ENCODE measurements at regions not wholly inside any gene's neighbourhood (a gene's known extent, or its start where the extent isn't known, plus 50 kb on each side); places are given as distances from the start of the nearest gene placed in this dataset.

GRCh38 chr16:79765901-79766394 is 165.4 kb upstream of the MAF start:
- Histone ChIP-seq H3K4me1 (ENCODE audit: insufficient read depth, low read length) (no peaks in the 10 kb centered on the region), H3K36me3 (ENCODE audit: insufficient read depth, low read length) (no peaks in the 10 kb centered on the region), H3K27ac (ENCODE audit: low read depth, low read length) (no peak overlapping the region), H3K9me3 (ENCODE audit: low read length) (no peaks in the 10 kb centered on the region), H3K27me3 (ENCODE audit: insufficient read depth, low read length, poor library complexity, severe bottlenecking) (no peaks in the 10 kb centered on the region), H3K4me3 (ENCODE audit: low read length) (no peak overlapping the region)
- POLR2A ChIA-PET: no interaction called here
- Mint-ChIP-seq H3K36me3 (peaks cover 0 to 1% (median 0%) of the 10 kb centered on the region in 3 donors), H3K9me3 (no peaks in the 10 kb centered on the region), H3K4me3 (no peak overlapping the region), H3K27me3 (peaks cover 7 to 23% of the 10 kb centered on the region in 2 donors), H3K4me1 (peaks cover 7 to 18% (median 16%) of the 10 kb centered on the region in 3 donors), H3K27ac (no peak overlapping the region)
- DNase-seq: no peak
- CTCF ChIA-PET: no interaction called here

GRCh38 chr16:79765431-79765830 is 164.9 kb upstream of the MAF start:
- no peak for DNase-seq
- Mint-ChIP-seq H3K27me3 (peaks cover 7 to 19% of the 10 kb centered on the region in 2 donors), H3K4me3 (no peak overlapping the region), H3K27ac (no peak overlapping the region), H3K36me3 (no peaks in the 10 kb centered on the region), H3K9me3 (no peaks in the 10 kb centered on the region), H3K4me1 (peaks cover 3 to 12% (median 11%) of the 10 kb centered on the region in 3 donors)
- H3K36me3 ChIP-seq (ENCODE audit: insufficient read depth, low read length): no peaks in the 10 kb centered on the region
- H3K9me3 ChIP-seq (ENCODE audit: low read length): no peaks in the 10 kb centered on the region
- H3K27me3 ChIP-seq (ENCODE audit: insufficient read depth, low read length, poor library complexity, severe bottlenecking): no peaks in the 10 kb centered on the region
- ChIA-PET CTCF (no interaction called here), POLR2A (no interaction called here)
- H3K4me1 ChIP-seq (ENCODE audit: insufficient read depth, low read length): no peaks in the 10 kb centered on the region
- no peak overlapping the region for H3K4me3 ChIP-seq (ENCODE audit: low read length)
- no peak overlapping the region for H3K27ac ChIP-seq (ENCODE audit: low read depth, low read length)

GRCh38 chr16:79764415-79765110 is 164.0 kb upstream of the MAF start:
- Mint-ChIP-seq H3K27me3 (peaks cover 6 to 13% of the 10 kb centered on the region in 2 donors), H3K4me1 (peaks cover 0 to 6% (median 4%) of the 10 kb centered on the region in 3 donors), H3K27ac (no peak overlapping the region), H3K9me3 (no peaks in the 10 kb centered on the region), H3K36me3 (no peaks in the 10 kb centered on the region), H3K4me3 (no peak overlapping the region)
- CTCF ChIA-PET: no interaction called here
- Histone ChIP-seq H3K36me3 (ENCODE audit: insufficient read depth, low read length) (no peaks in the 10 kb centered on the region), H3K9me3 (ENCODE audit: low read length) (no peaks in the 10 kb centered on the region), H3K27ac (ENCODE audit: low read depth, low read length) (no peak overlapping the region), H3K27me3 (ENCODE audit: insufficient read depth, low read length, poor library complexity, severe bottlenecking) (no peaks in the 10 kb centered on the region), H3K4me1 (ENCODE audit: insufficient read depth, low read length) (no peaks in the 10 kb centered on the region), H3K4me3 (ENCODE audit: low read length) (no peak overlapping the region)
- POLR2A ChIA-PET: no interaction called here
- DNase-seq: no peak

- H3K36me3 Mint-ChIP-seq: no peaks in the 10 kb centered on the region
- no peak overlapping the region for H3K4me3 Mint-ChIP-seq
- no peaks in the 10 kb centered on the region for H3K36me3 ChIP-seq (ENCODE audit: insufficient read depth, low read length)
- H3K4me1 Mint-ChIP-seq: no peaks in the 10 kb centered on the region
- H3K9me3 ChIP-seq (ENCODE audit: low read length): no peaks in the 10 kb centered on the region
- no peaks in the 10 kb centered on the region for H3K9me3 Mint-ChIP-seq
- no peak for DNase-seq
- H3K27ac Mint-ChIP-seq: no peak overlapping the region
- no peak overlapping the region for H3K4me3 ChIP-seq (ENCODE audit: low read length)
- no peak overlapping the region for H3K27ac ChIP-seq (ENCODE audit: low read depth, low read length)
- CTCF ChIA-PET: no interaction called here
- no peaks in the 10 kb centered on the region for H3K4me1 ChIP-seq (ENCODE audit: insufficient read depth, low read length)
- POLR2A ChIA-PET: no interaction called here
- H3K27me3 Mint-ChIP-seq: peaks cover 6 to 25% of the 10 kb centered on the region in 2 donors
- H3K27me3 ChIP-seq (ENCODE audit: insufficient read depth, low read length, poor library complexity, severe bottlenecking): no peaks in the 10 kb centered on the region
Measured at GRCh38 chr16:79762217-79762616, 161.7 kb upstream of the MAF start.

GRCh38 chr16:79758615-79759346 is 158.2 kb upstream of the MAF start:
- POLR2A ChIA-PET: no interaction called here
- no peaks in the 10 kb centered on the region for H3K9me3 ChIP-seq (ENCODE audit: low read length)

GRCh38 chr16:79757968-79758367 is 157.4 kb upstream of the MAF start:
- Histone ChIP-seq H3K27ac (ENCODE audit: low read depth, low read length) (no peak overlapping the region), H3K4me1 (ENCODE audit: insufficient read depth, low read length) (no peaks in the 10 kb centered on the region), H3K36me3 (ENCODE audit: insufficient read depth, low read length) (no peaks in the 10 kb centered on the region), H3K27me3 (ENCODE audit: insufficient read depth, low read length, poor library complexity, severe bottlenecking) (no peaks in the 10 kb centered on the region), H3K9me3 (ENCODE audit: low read length) (no peaks in the 10 kb centered on the region), H3K4me3 (ENCODE audit: low read length) (no peak overlapping the region)
- H3K4me1 Mint-ChIP-seq: peaks cover 0 to 10% (median 0%) of the 10 kb centered on the region in 3 donors
- H3K27ac Mint-ChIP-seq: no peak overlapping the region
- H3K27me3 Mint-ChIP-seq: peaks cover 15 to 32% of the 10 kb centered on the region in 2 donors
- ChIA-PET POLR2A (no interaction called here), CTCF (no interaction called here)
- peaks cover 0 to 5% (median 0%) of the 10 kb centered on the region in 3 donors for H3K36me3 Mint-ChIP-seq
- H3K4me3 Mint-ChIP-seq: no peak overlapping the region
- peaks cover 0 to 4% (median 1%) of the 10 kb centered on the region in 5 donors for H3K9me3 Mint-ChIP-seq
- DNase-seq: no peak

More at GRCh38 chr16:79758615-79759346, 158.2 kb upstream of the MAF start:
- Mint-ChIP-seq H3K4me1 (peaks cover 0 to 10% (median 0%) of the 10 kb centered on the region in 3 donors), H3K27ac (no peak overlapping the region), H3K27me3 (peaks cover 15 to 25% of the 10 kb centered on the region in 2 donors), H3K36me3 (peaks cover 0 to 5% (median 0%) of the 10 kb centered on the region in 3 donors), H3K9me3 (peaks cover 0 to 4% (median 1%) of the 10 kb centered on the region in 5 donors), H3K4me3 (no peak overlapping the region)
- Histone ChIP-seq H3K27me3 (ENCODE audit: insufficient read depth, low read length, poor library complexity, severe bottlenecking) (no peaks in the 10 kb centered on the region), H3K4me1 (ENCODE audit: insufficient read depth, low read length) (no peaks in the 10 kb centered on the region), H3K36me3 (ENCODE audit: insufficient read depth, low read length) (no peaks in the 10 kb centered on the region), H3K4me3 (ENCODE audit: low read length) (no peak overlapping the region), H3K27ac (ENCODE audit: low read depth, low read length) (no peak overlapping the region)
- CTCF ChIA-PET: no interaction called here
- DNase-seq: no peak

- Mint-ChIP-seq H3K27me3 (peaks cover 14 to 39% of the 10 kb centered on the region in 2 donors), H3K36me3 (peaks cover 0 to 5% (median 0%) of the 10 kb centered on the region in 3 donors)
Measured at GRCh38 chr16:79757163-79757562, 156.6 kb upstream of the MAF start.

GRCh38 chr16:79756571-79756970 is 156.0 kb upstream of the MAF start:
- Mint-ChIP-seq H3K9me3 (peaks cover 0 to 4% (median 1%) of the 10 kb centered on the region in 5 donors), H3K27me3 (peaks cover 14 to 44% of the 10 kb centered on the region in 2 donors), H3K36me3 (peaks cover 0 to 5% (median 0%) of the 10 kb centered on the region in 3 donors), H3K4me1 (peaks cover 0 to 10% (median 0%) of the 10 kb centered on the region in 3 donors), H3K4me3 (no peak overlapping the region), H3K27ac (no peak overlapping the region)
- Histone ChIP-seq H3K36me3 (ENCODE audit: insufficient read depth, low read length) (no peaks in the 10 kb centered on the region), H3K27me3 (ENCODE audit: insufficient read depth, low read length, poor library complexity, severe bottlenecking) (no peaks in the 10 kb centered on the region), H3K27ac (ENCODE audit: low read depth, low read length) (no peak overlapping the region), H3K9me3 (ENCODE audit: low read length) (no peaks in the 10 kb centered on the region), H3K4me1 (ENCODE audit: insufficient read depth, low read length) (no peaks in the 10 kb centered on the region), H3K4me3 (ENCODE audit: low read length) (no peak overlapping the region)
- ChIA-PET CTCF (no interaction called here), POLR2A (no interaction called here)
- no peak for DNase-seq

More at GRCh38 chr16:79757163-79757562, 156.6 kb upstream of the MAF start:
- CTCF ChIA-PET: no interaction called here
- Histone ChIP-seq H3K27ac (ENCODE audit: low read depth, low read length) (no peak overlapping the region), H3K4me3 (ENCODE audit: low read length) (no peak overlapping the region), H3K27me3 (ENCODE audit: insufficient read depth, low read length, poor library complexity, severe bottlenecking) (no peaks in the 10 kb centered on the region), H3K36me3 (ENCODE audit: insufficient read depth, low read length) (no peaks in the 10 kb centered on the region), H3K4me1 (ENCODE audit: insufficient read depth, low read length) (no peaks in the 10 kb centered on the region), H3K9me3 (ENCODE audit: low read length) (no peaks in the 10 kb centered on the region)
- H3K27ac Mint-ChIP-seq: no peak overlapping the region
- no peak overlapping the region for H3K4me3 Mint-ChIP-seq
- H3K9me3 Mint-ChIP-seq: peaks cover 0 to 4% (median 1%) of the 10 kb centered on the region in 5 donors
- DNase-seq: no peak
- peaks cover 0 to 10% (median 0%) of the 10 kb centered on the region in 3 donors for H3K4me1 Mint-ChIP-seq
- POLR2A ChIA-PET: no interaction called here

All from CD8-positive, alpha-beta memory T cell (primary cell).